ENCODE measurements at regions not wholly inside any gene's neighbourhood (a gene's known extent, or its start where the extent isn't known, plus 50 kb on each side); places are given as distances from the start of the nearest gene placed in this dataset.

DNA sequence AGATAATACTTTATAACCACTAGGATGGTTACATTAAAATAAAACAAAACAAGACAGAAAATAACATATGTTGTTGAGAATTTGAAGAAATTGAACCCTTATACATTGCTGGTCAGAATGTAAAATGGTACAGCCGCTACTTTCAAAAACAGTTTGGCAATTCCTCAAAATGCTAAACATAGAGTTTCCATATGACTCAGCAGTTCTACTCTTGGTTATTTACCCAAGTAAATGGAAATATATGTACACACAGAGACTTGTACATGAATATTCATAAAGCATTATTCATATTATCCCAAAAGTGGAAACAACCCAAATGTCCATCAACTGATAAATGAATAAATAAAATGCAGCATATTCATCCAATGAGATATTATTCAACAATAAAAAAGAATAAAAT is 92.5 kb upstream of the LRATD1 start:
- no peak overlapping the region for H3K4me3 Mint-ChIP-seq
- Histone ChIP-seq H3T11ph (ENCODE audit: low read length) (no peak overlapping the region), H3K23me2 (ENCODE audit: insufficient read length, low read depth, low read length, poor library complexity, severe bottlenecking) (no peaks in the 10 kb centered on the region), H4K91ac (ENCODE audit: insufficient read length, low read depth, low read length) (no peak overlapping the region), H3K4ac (ENCODE audit: low read depth, low read length) (no peak overlapping the region), H3K9me3 (ENCODE audit: control insufficient read depth, low read depth, low read length) (no peaks in the 10 kb centered on the region), H2BK5ac (ENCODE audit: insufficient read length, low read length) (no peak overlapping the region), H4K5ac (ENCODE audit: insufficient read length, low read depth, low read length) (no peak overlapping the region), H2BK120ac (ENCODE audit: low read depth, low read length, poor library complexity, severe bottlenecking) (no peak overlapping the region), H3K27me3 (ENCODE audit: insufficient read depth, low read length) (no peaks in the 10 kb centered on the region), H2AFZ (ENCODE audit: low read length) (no peak overlapping the region), H3K4me2 (ENCODE audit: insufficient read depth, insufficient read length, low read length) (no peak overlapping the region), H2AK5ac (ENCODE audit: insufficient read length, low read length) (no peak overlapping the region), H2BK12ac (ENCODE audit: insufficient read length, low read depth, low read length) (no peak overlapping the region), H3K18ac (ENCODE audit: insufficient read length, low read depth, low read length) (no peak overlapping the region), H3K23ac (ENCODE audit: insufficient read length, low read depth, low read length) (no peak overlapping the region), H4K8ac (replicated peaks; ENCODE audit: insufficient read length, low read depth, low read length) (no peak overlapping the region), H3K27ac (ENCODE audit: insufficient read length, low read depth, low read length) (no peak overlapping the region), H3K9ac (ENCODE audit: extremely low read depth, insufficient read length, low read length) (no peak overlapping the region), H3K4me1 (ENCODE audit: insufficient read depth, low read length) (no peaks in the 10 kb centered on the region), H3K79me1 (ENCODE audit: insufficient read depth, low read depth, low read length, poor library complexity, severe bottlenecking) (no peaks in the 10 kb centered on the region), H3K56ac (ENCODE audit: insufficient read length, low read depth, low read length) (no peak overlapping the region), H3K14ac (ENCODE audit: insufficient read depth, low read length) (no peak overlapping the region), H4K20me1 (ENCODE audit: control insufficient read depth, insufficient read depth, insufficient read length) (no peaks in the 10 kb centered on the region), H3K79me2 (ENCODE audit: insufficient read depth, low read length) (no peaks in the 10 kb centered on the region), H2BK20ac (ENCODE audit: low read depth, low read length, poor library complexity, severe bottlenecking) (no peak overlapping the region), H2BK15ac (ENCODE audit: low read depth, low read length) (no peak overlapping the region)
- no peaks in the 10 kb centered on the region for H3K27me3 Mint-ChIP-seq (ENCODE audit: low read depth)
- H3K9me3 Mint-ChIP-seq: peaks cover 9% of the 10 kb centered on the region in 2 experiments
- no peaks in the 10 kb centered on the region for H3K4me1 Mint-ChIP-seq
- TF ChIP-seq, protein P1, sequence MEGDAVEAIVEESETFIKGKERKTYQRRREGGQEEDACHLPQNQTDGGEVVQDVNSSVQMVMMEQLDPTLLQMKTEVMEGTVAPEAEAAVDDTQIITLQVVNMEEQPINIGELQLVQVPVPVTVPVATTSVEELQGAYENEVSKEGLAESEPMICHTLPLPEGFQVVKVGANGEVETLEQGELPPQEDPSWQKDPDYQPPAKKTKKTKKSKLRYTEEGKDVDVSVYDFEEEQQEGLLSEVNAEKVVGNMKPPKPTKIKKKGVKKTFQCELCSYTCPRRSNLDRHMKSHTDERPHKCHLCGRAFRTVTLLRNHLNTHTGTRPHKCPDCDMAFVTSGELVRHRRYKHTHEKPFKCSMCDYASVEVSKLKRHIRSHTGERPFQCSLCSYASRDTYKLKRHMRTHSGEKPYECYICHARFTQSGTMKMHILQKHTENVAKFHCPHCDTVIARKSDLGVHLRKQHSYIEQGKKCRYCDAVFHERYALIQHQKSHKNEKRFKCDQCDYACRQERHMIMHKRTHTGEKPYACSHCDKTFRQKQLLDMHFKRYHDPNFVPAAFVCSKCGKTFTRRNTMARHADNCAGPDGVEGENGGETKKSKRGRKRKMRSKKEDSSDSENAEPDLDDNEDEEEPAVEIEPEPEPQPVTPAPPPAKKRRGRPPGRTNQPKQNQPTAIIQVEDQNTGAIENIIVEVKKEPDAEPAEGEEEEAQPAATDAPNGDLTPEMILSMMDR (conservative IDR thresholded peaks at IDR 0.05): no peak
- H3K36me3 Mint-ChIP-seq (ENCODE audit: insufficient read depth in 1 of 3, low read depth in 3 of 3): peaks cover 3 to 7% (median 3%) of the 10 kb centered on the region in 3 experiments; a peak in 3 of 7 replicates
- DNase-seq: no peak
- WGBS (ENCODE audit: extremely low coverage, insufficient read length, low lambda C conversion rate): no CpG with 5 or more reads among the region's 1 CpG
- H3K27ac Mint-ChIP-seq: no peak overlapping the region
